ENCODE measurements at regions not wholly inside any gene's neighbourhood (a gene's known extent, or its start where the extent isn't known, plus 50 kb on each side); places are given as distances from the start of the nearest gene placed in this dataset.

DNA sequence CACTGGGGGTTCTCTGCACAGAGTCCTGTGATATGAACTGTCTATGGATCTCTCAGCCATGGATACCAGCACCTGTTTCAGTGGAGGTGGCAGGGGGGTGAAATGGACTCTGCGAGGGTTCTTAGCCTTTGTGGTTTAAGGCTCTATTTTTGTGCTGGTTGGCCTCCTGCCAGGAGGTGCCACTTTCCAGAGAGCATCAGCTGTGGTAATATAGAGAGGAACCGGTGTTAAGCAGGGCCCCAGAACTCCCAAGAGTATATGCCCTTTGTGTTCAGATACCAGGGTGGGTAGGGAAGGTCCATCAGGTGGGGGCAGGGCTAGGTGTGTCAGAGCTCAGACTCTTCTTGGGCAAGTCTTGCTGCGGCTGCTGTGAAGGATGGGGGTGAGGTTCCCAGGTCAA is 330.0 kb upstream of the PLD5 start:
- H3K4me1 Mint-ChIP-seq (ENCODE audit: insufficient read depth, unreplicated experiment) = no peaks in the 10 kb centered on the region
- BruUV-seq (replicated peaks) = no TSS peak
- peak; percentile 20 for DNase-seq (ENCODE audit: unreplicated experiment)
- TF ChIP-seq, protein P1, sequence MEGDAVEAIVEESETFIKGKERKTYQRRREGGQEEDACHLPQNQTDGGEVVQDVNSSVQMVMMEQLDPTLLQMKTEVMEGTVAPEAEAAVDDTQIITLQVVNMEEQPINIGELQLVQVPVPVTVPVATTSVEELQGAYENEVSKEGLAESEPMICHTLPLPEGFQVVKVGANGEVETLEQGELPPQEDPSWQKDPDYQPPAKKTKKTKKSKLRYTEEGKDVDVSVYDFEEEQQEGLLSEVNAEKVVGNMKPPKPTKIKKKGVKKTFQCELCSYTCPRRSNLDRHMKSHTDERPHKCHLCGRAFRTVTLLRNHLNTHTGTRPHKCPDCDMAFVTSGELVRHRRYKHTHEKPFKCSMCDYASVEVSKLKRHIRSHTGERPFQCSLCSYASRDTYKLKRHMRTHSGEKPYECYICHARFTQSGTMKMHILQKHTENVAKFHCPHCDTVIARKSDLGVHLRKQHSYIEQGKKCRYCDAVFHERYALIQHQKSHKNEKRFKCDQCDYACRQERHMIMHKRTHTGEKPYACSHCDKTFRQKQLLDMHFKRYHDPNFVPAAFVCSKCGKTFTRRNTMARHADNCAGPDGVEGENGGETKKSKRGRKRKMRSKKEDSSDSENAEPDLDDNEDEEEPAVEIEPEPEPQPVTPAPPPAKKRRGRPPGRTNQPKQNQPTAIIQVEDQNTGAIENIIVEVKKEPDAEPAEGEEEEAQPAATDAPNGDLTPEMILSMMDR (IDR thresholded peaks at IDR 0.05; ENCODE audit: unreplicated experiment) = no peak
- H3K36me3 Mint-ChIP-seq (ENCODE audit: insufficient read depth, unreplicated experiment) = peaks cover 5% of the 10 kb centered on the region
- H3K27me3 Mint-ChIP-seq (ENCODE audit: insufficient read depth, unreplicated experiment) = peaks cover 50% of the 10 kb centered on the region
- POLR2A ChIA-PET = no interaction called here
- no peak overlapping the region for H3K4me3 Mint-ChIP-seq (ENCODE audit: unreplicated experiment)
- intact Hi-C loops (cut with micrococcal nuclease) = no loop called here
- CTCF ChIA-PET = interaction anchor here (0.6 to 1.3 kb wide), 2 partner anchors 31 to 330 kb away, joined by 4 read pairs; partner anchors contain the start of gene PLD5
- peaks cover 14% of the 10 kb centered on the region for H3K9me3 Mint-ChIP-seq (ENCODE audit: unreplicated experiment)
- no peak overlapping the region for H3K27ac Mint-ChIP-seq (ENCODE audit: low read depth, unreplicated experiment)

DNA sequence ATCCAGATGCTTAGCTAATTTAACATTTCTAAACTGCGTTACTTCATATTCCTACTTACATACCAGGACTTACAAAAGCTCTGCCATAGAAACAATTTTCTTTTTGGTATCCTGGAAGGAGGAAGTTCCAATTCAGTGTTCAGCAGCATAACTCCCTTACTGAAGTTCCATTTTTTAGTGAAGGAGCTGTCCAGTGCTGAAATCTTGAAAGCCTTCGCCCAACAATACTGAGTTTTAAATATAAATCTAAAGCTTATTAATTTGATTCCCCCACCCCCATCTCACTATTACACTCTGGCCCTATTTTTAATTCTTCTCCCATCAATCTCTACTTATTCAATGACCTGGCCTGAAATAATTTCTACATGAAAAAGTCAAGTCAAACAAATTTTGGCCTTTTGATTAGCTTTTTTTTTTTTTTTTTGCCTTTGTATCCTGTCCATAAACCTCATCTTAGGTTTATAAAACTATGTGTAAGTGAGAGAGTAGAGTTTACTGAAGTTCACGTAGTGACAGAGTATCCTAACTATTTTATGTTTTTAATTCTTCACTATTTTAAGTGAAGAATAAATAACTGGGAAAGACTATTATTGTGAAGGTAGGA is 323.0 kb upstream of the PLD5 start:
- intact Hi-C loops (cut with micrococcal nuclease) = no loop called here
- no TSS peak for BruUV-seq (replicated peaks)
- H3K4me1 Mint-ChIP-seq (ENCODE audit: insufficient read depth, unreplicated experiment) = no peaks in the 10 kb centered on the region
- DNase-seq (ENCODE audit: unreplicated experiment) = peak; percentile 70
- CTCF ChIA-PET = interaction anchor here (0.6 to 1.3 kb wide), 8 partner anchors 10 to 1888 kb away, joined by 3 to 4 read pairs (median 3); no protein-coding TSS in a partner anchor
- POLR2A ChIA-PET = interaction anchor here (0.6 to 0.9 kb wide), 4 partner anchors 11 to 1210 kb away, joined by 3 to 6 read pairs (median 4); no protein-coding TSS in a partner anchor
- H3K27me3 Mint-ChIP-seq (ENCODE audit: insufficient read depth, unreplicated experiment) = peaks cover 32% of the 10 kb centered on the region
- no peak overlapping the region for H3K4me3 Mint-ChIP-seq (ENCODE audit: unreplicated experiment)
- H3K27ac Mint-ChIP-seq (ENCODE audit: low read depth, unreplicated experiment) = no peak overlapping the region
- TF ChIP-seq, protein P1 (IDR thresholded peaks at IDR 0.05; ENCODE audit: unreplicated experiment) = no peak
- peaks cover 22% of the 10 kb centered on the region for H3K9me3 Mint-ChIP-seq (ENCODE audit: unreplicated experiment)
- H3K36me3 Mint-ChIP-seq (ENCODE audit: insufficient read depth, unreplicated experiment) = no peaks in the 10 kb centered on the region

DNA sequence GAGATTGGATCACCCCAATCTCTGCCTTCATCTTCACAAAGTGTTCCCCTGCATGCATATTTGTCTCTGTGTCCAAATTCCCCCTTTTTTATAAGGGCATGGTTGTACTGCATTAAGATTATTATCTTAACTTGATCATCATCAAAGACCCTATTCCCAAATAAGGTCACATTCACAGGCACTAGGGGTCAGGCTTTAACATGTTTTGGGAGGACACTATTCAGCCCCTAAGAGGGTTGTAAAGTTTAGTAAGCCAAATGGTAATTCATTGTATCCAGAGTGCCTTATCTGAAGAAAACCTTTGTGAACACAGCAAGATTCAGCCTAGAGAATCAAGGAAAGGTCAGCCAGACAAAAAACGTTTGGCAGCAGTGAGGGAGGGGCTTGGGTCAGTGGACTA is 317.6 kb upstream of the PLD5 start:
- no peak overlapping the region for H3K27ac Mint-ChIP-seq (ENCODE audit: low read depth, unreplicated experiment)
- intact Hi-C loops (cut with micrococcal nuclease) = no loop called here
- no peaks in the 10 kb centered on the region for H3K36me3 Mint-ChIP-seq (ENCODE audit: insufficient read depth, unreplicated experiment)
- no peak for DNase-seq (ENCODE audit: unreplicated experiment)
- BruUV-seq (replicated peaks) = no TSS peak
- TF ChIP-seq, protein P1 (IDR thresholded peaks at IDR 0.05; ENCODE audit: unreplicated experiment) = no peak
- H3K27me3 Mint-ChIP-seq (ENCODE audit: insufficient read depth, unreplicated experiment) = no peaks in the 10 kb centered on the region
- no peak overlapping the region for H3K4me3 Mint-ChIP-seq (ENCODE audit: unreplicated experiment)
- peaks cover 8% of the 10 kb centered on the region for H3K9me3 Mint-ChIP-seq (ENCODE audit: unreplicated experiment)
- ChIA-PET POLR2A (no interaction called here), CTCF (interaction anchor here (1.0 kb wide), 1 partner anchor 13 kb away, joined by 4 read pairs; no protein-coding TSS in a partner anchor)
- peaks cover 9% of the 10 kb centered on the region for H3K4me1 Mint-ChIP-seq (ENCODE audit: insufficient read depth, unreplicated experiment)

DNA sequence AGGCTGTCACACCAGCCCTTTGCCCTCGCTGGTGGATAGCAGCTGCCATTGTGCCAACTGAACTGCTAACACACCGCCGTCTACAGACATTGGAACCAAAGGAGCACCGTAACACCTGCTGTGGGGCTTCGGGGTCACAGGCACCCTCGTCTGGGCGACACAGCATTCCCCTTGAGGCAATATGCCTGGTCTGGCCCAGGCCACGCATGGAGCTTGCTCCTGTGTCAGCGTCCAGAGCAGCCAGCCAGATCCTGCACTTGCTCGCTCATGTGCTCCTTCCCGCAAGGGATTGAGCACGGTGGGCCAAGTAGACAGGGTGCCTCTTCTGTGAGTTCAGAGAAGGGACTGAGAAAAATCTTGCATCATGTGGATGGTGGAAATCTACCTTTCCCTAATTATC is 314.6 kb upstream of the PLD5 start:
- H3K27me3 Mint-ChIP-seq (ENCODE audit: insufficient read depth, unreplicated experiment) = no peaks in the 10 kb centered on the region
- no TSS peak for BruUV-seq (replicated peaks)
- POLR2A ChIA-PET = interaction anchor here (0.7 kb wide), 1 partner anchor 12 kb away, joined by 3 read pairs; no protein-coding TSS in a partner anchor

More for the DNA sequence above, 314.6 kb upstream of the PLD5 start:
- CTCF ChIA-PET = interaction anchor here (0.6 to 1.6 kb wide), 3 partner anchors 9 to 35 kb away, joined by 3 to 6 read pairs (median 4); no protein-coding TSS in a partner anchor
- Mint-ChIP-seq H3K27ac (ENCODE audit: low read depth, unreplicated experiment) (no peak overlapping the region), H3K36me3 (ENCODE audit: insufficient read depth, unreplicated experiment) (no peaks in the 10 kb centered on the region), H3K4me3 (ENCODE audit: unreplicated experiment) (no peak overlapping the region), H3K9me3 (ENCODE audit: unreplicated experiment) (no peaks in the 10 kb centered on the region), H3K4me1 (ENCODE audit: insufficient read depth, unreplicated experiment) (peaks cover 9% of the 10 kb centered on the region)
- TF ChIP-seq, protein P1 (IDR thresholded peaks at IDR 0.05; ENCODE audit: unreplicated experiment) = no peak
- DNase-seq (ENCODE audit: unreplicated experiment) = no peak
- intact Hi-C loops (cut with micrococcal nuclease) = no loop called here

Data from MCF 10A (cell line).